WTC11 (cell line): ENCODE measurements at regions not wholly inside any gene's neighbourhood (a gene's known extent, or its start where the extent isn't known, plus 50 kb on each side); places are given as distances from the start of the nearest gene placed in this dataset.

Experiments used
- ATAC-seq: fragments of 200-7000 bp; cut with Tn5 transposase; 2 replicates; pipeline ENCODE4 v1.10.0; 2021; ENCODE audit warnings: mild to moderate bottlenecking, moderate library complexity
- CTCF ChIA-PET: fragments of 300-600 bp; sonication (Branson Sonifier 250); formaldehyde crosslinking; loops from one replicate; lab custom pipeline; 2021; ENCODE audit warnings: antibody characterized with exemption; lab: Charles Lee
- POLR2A ChIA-PET: fragments of 350-600 bp; sonication (Branson Sonifier 250); formaldehyde crosslinking; loops from one replicate; lab custom pipeline; 2021; ENCODE audit warnings: antibody characterized with exemption; lab: Charles Lee
- DNase-seq: peaks from one replicate; pipeline ENCODE4 v3.0.0; 2021; ENCODE audit warnings: low spot score
- H3K27ac Mint-ChIP-seq: 2 replicates; pipeline ENCODE4 v1.8.0; 2021; ENCODE audit warnings: mixed read lengths
- H3K27me3 Mint-ChIP-seq: 2 replicates; pipeline ENCODE4 v1.8.0; 2021; ENCODE audit warnings: low read depth, mild to moderate bottlenecking, moderate library complexity, mixed read lengths
- H3K36me3 Mint-ChIP-seq: 2 replicates; pipeline ENCODE4 v1.8.0; 2021; ENCODE audit warnings: mixed read lengths
- H3K4me1 Mint-ChIP-seq: 2 replicates; pipeline ENCODE4 v1.8.0; 2022; ENCODE audit warnings: mixed read lengths
- H3K4me3 Mint-ChIP-seq: 2 replicates; pipeline ENCODE4 v1.8.0; 2021; ENCODE audit warnings: mild to moderate bottlenecking, moderate library complexity, mixed read lengths
- H3K9me3 Mint-ChIP-seq: 2 replicates; pipeline ENCODE4 v1.8.0; 2021; ENCODE audit warnings: mixed read lengths
- ATF1 ChIP-seq: sonication (generic); formaldehyde crosslinking; IDR thresholded peaks from 2 replicates; pipeline ENCODE4 v1.8.1; 2023; ENCODE audit warnings: mild to moderate bottlenecking, moderate library complexity, missing genetic modification reagents
- E2F5 ChIP-seq: sonication (generic); formaldehyde crosslinking; IDR thresholded peaks from 2 replicates; pipeline ENCODE4 v1.8.1; 2022; ENCODE audit warnings: mild to moderate bottlenecking, moderate library complexity, missing genetic modification reagents
- ELF4 ChIP-seq: sonication (generic); formaldehyde crosslinking; IDR thresholded peaks from 2 replicates; pipeline ENCODE4 v1.8.1; 2022; ENCODE audit warnings: low read depth, mild to moderate bottlenecking, moderate library complexity, missing genetic modification reagents
- ERG ChIP-seq: fragments of 250-450 bp; sonication (Bioruptor Pico); IDR thresholded peaks from 2 replicates; pipeline ENCODE4 v1.8.0; 2021; ENCODE audit warnings: mild to moderate bottlenecking
- GABPB1 ChIP-seq: sonication (generic); formaldehyde crosslinking; IDR thresholded peaks from 2 replicates; pipeline ENCODE4 v1.8.1; 2023; ENCODE audit warnings: mild to moderate bottlenecking, missing genetic modification reagents
- GRHL2 ChIP-seq: fragments of 250-450 bp; sonication (Bioruptor Pico); IDR thresholded peaks from 2 replicates; pipeline ENCODE4 v1.8.0; 2022; ENCODE audit warnings: mild to moderate bottlenecking, moderate library complexity; ENCODE audit not compliant: insufficient replicate concordance, severe bottlenecking
- KAT7 ChIP-seq: sonication (generic); formaldehyde crosslinking; IDR thresholded peaks from 2 replicates; pipeline ENCODE4 v1.8.1; 2023; ENCODE audit warnings: missing genetic modification reagents, mild to moderate bottlenecking, borderline replicate concordance
- MAX ChIP-seq: sonication (generic); formaldehyde crosslinking; IDR thresholded peaks from 2 replicates; pipeline ENCODE4 v1.8.0; 2022; ENCODE audit warnings: mild to moderate bottlenecking, missing genetic modification reagents
- MYBL2 ChIP-seq: sonication (generic); formaldehyde crosslinking; IDR thresholded peaks from 2 replicates; pipeline ENCODE4 v1.8.1; 2023; ENCODE audit warnings: mild to moderate bottlenecking, moderate library complexity, missing genetic modification reagents
- NFATC4 ChIP-seq: fragments of 250-450 bp; sonication (Bioruptor Pico); IDR thresholded peaks from 2 replicates; pipeline ENCODE4 v1.9.0; 2021; ENCODE audit warnings: mild to moderate bottlenecking
- STAT6 ChIP-seq: sonication (generic); formaldehyde crosslinking; conservative IDR thresholded peaks from 2 replicates; pipeline ENCODE4 v1.8.1; 2023; ENCODE audit warnings: mild to moderate bottlenecking, low read depth, missing genetic modification reagents, moderate library complexity
- TCF7 ChIP-seq: sonication (generic); formaldehyde crosslinking; IDR thresholded peaks from 2 replicates; pipeline ENCODE4 v1.8.0; 2022; ENCODE audit warnings: mild to moderate bottlenecking, low read depth, missing genetic modification reagents, moderate library complexity
- ZMAT4 ChIP-seq: fragments of 250-450 bp; sonication (Bioruptor Pico); IDR thresholded peaks from 2 replicates; pipeline ENCODE4 v1.9.0; 2021; ENCODE audit warnings: mild to moderate bottlenecking
- ZNF121 ChIP-seq: sonication (generic); formaldehyde crosslinking; IDR thresholded peaks from 2 replicates; pipeline ENCODE4 v1.8.0; 2023; ENCODE audit warnings: missing genetic modification reagents
- ZNF219 ChIP-seq: sonication (generic); formaldehyde crosslinking; IDR thresholded peaks from 2 replicates; pipeline ENCODE4 v1.8.0; 2023; ENCODE audit warnings: missing genetic modification reagents, mild to moderate bottlenecking, borderline replicate concordance
- ZNF396 ChIP-seq: fragments of 250-450 bp; sonication (Bioruptor Pico); IDR thresholded peaks from 2 replicates; pipeline ENCODE4 v1.8.0; 2021; ENCODE audit warnings: mild to moderate bottlenecking, moderate library complexity, borderline replicate concordance
- ZNF416 ChIP-seq: fragments of 250-450 bp; sonication (Bioruptor Pico); IDR thresholded peaks from 2 replicates; pipeline ENCODE4 v1.9.0; 2021; ENCODE audit warnings: mild to moderate bottlenecking, inconsistent platforms
- ZNF532 ChIP-seq: fragments of 250-450 bp; sonication (Bioruptor Pico); IDR thresholded peaks from 2 replicates; pipeline ENCODE4 v1.9.0; 2021; ENCODE audit warnings: mild to moderate bottlenecking, borderline replicate concordance

GRCh38 chr13:110097013-110097412, 209.9 kb downstream of the COL4A1 start:
- no peak overlapping the region for H3K27ac Mint-ChIP-seq
- peaks cover 5% of the 10 kb centered on the region; the same call in 1 of the 2 replicates for H3K27me3 Mint-ChIP-seq
- peaks cover 23% of the 10 kb centered on the region for H3K36me3 Mint-ChIP-seq
- no peak for DNase-seq
- H3K4me1 Mint-ChIP-seq: peaks cover 4% of the 10 kb centered on the region; the same call in 1 of the 2 replicates
- ChIA-PET POLR2A (no interaction called here), CTCF (no interaction called here)
- ATAC-seq: no peak
- TF ChIP-seq KAT7 (CRISPR knock-in tag) (no peak), ELF4 (CRISPR knock-in tag) (no peak), MYBL2 (CRISPR knock-in tag) (no peak), TCF7 (CRISPR knock-in tag) (no peak), E2F5 (CRISPR knock-in tag) (no peak), ZNF416 (CRISPR knock-in tag) (no peak), MAX (no peak)
- no peak overlapping the region for H3K4me3 Mint-ChIP-seq
- H3K9me3 Mint-ChIP-seq: peaks cover 40% of the 10 kb centered on the region

GRCh38 chr13:110092831-110093247, 214.1 kb downstream of the COL4A1 start:
- ATAC-seq: no peak
- POLR2A ChIA-PET: no interaction called here
- H3K36me3 Mint-ChIP-seq: no peaks in the 10 kb centered on the region
- CTCF ChIA-PET: no interaction called here
- TF ChIP-seq GABPB1 (no peak), STAT6 (CRISPR knock-in tag) (no peak), ATF1 (CRISPR knock-in tag) (no peak), ZNF121 (CRISPR knock-in tag) (no peak), ZMAT4 (no peak), NFATC4 (no peak), ERG (CRISPR knock-in tag) (no peak), ZNF532 (CRISPR knock-in tag) (no peak), TCF7 (CRISPR knock-in tag) (no peak), ZNF219 (CRISPR knock-in tag) (no peak), GRHL2 (no peak), ZNF396 (CRISPR knock-in tag) (no peak)
- TF ChIP-seq, all 79 proteins: peak for 0
- Mint-ChIP-seq H3K4me3 (no peak overlapping the region), H3K27ac (no peak overlapping the region), H3K27me3 (no peaks in the 10 kb centered on the region), H3K9me3 (peaks cover 8% of the 10 kb centered on the region), H3K4me1 (peaks cover 4% of the 10 kb centered on the region; the same call in 1 of the 2 replicates)
- DNase-seq: no peak
